Common myeloid progenitor, CD34-positive (primary cell): ENCODE measurements at regions not wholly inside any gene's neighbourhood (a gene's known extent, or its start where the extent isn't known, plus 50 kb on each side); places are given as distances from the start of the nearest gene placed in this dataset.

Source experiments
- CTCF ChIA-PET: fragments of 350-600 bp; sonication (Branson Sonifier 250); formaldehyde crosslinking; loops from one replicate; lab custom pipeline; 2021; ENCODE audit warnings: antibody characterized with exemption; lab: Charles Lee
- POLR2A ChIA-PET: fragments of 350-600 bp; sonication (Branson Sonifier 250); formaldehyde crosslinking; loops from one replicate; lab custom pipeline; 2021; ENCODE audit warnings: antibody characterized with exemption; lab: Charles Lee
- DNase-seq, 3 donors: peaks; one replicate each; pipeline versions ENCODE4 v3.0.0 to v3.0.0-alpha.2; 2013
- H3K27ac ChIP-seq, 2 experiments: 1 replicate in 1 of 2; 2 replicates in 1 of 2; pipeline ENCODE4 v1.7.0; 2013; ENCODE audit warnings: inconsistent platforms in 2 of 2, low read length in 2 of 2, mild to moderate bottlenecking in 2 of 2, low read depth in 1 of 2, moderate library complexity in 1 of 2; ENCODE audit not compliant: severe bottlenecking in 2 of 2, insufficient read depth in 1 of 2, poor library complexity in 1 of 2
- H3K27me3 ChIP-seq, 5 experiments: replicated peaks in 2 of 5; 1 replicate in 3 of 5; 2 replicates in 2 of 5; pipeline versions ENCODE4 v1.6.1 to v1.7.0; 2013; ENCODE audit warnings: low read length in 4 of 5, mild to moderate bottlenecking in 2 of 5, moderate library complexity in 2 of 5, inconsistent platforms in 1 of 5; ENCODE audit not compliant: insufficient read depth in 5 of 5, control insufficient read depth in 4 of 5
- H3K36me3 ChIP-seq, 4 experiments: 1 replicate in 2 of 4; 2 replicates in 2 of 4; pipeline versions ENCODE4 v1.6.1 to v1.7.0; 2013; ENCODE audit warnings: low read length in 3 of 4, control low read depth in 1 of 4, mild to moderate bottlenecking in 1 of 4; ENCODE audit not compliant: control insufficient read depth in 4 of 4, insufficient read depth in 4 of 4
- H3K4me1 ChIP-seq, 4 experiments: 1 replicate in 3 of 4; 2 replicates in 1 of 4; pipeline versions ENCODE4 v1.6.1 to v1.7.1; 2013; ENCODE audit warnings: low read length in 3 of 4, mild to moderate bottlenecking in 3 of 4, control low read depth in 1 of 4, inconsistent platforms in 1 of 4, moderate library complexity in 1 of 4; ENCODE audit not compliant: control insufficient read depth in 4 of 4, insufficient read depth in 4 of 4; ENCODE audit errors: control extremely low read depth in 1 of 4
- H3K4me3 ChIP-seq, 7 experiments: 1 replicate in 4 of 7; 2 replicates in 3 of 7; pipeline versions ENCODE4 v1.5.1 to v1.7.0; 2013; ENCODE audit warnings: mild to moderate bottlenecking in 7 of 7, low read length in 6 of 7, moderate library complexity in 6 of 7, inconsistent platforms in 2 of 7, low read depth in 2 of 7, control low read depth in 1 of 7; ENCODE audit not compliant: insufficient read depth in 4 of 7, control insufficient read depth in 1 of 7; ENCODE audit errors: extremely low read depth in 1 of 7
- H3K9me3 ChIP-seq, 5 experiments: 1 replicate in 4 of 5; 2 replicates in 1 of 5; pipeline versions ENCODE4 v1.6.1 to v1.7.1; 2013; ENCODE audit warnings: low read length in 4 of 5, mild to moderate bottlenecking in 2 of 5, inconsistent platforms in 1 of 5, low read depth in 1 of 5, moderate library complexity in 1 of 5; ENCODE audit not compliant: control insufficient read depth in 4 of 5, insufficient read depth in 2 of 5; ENCODE audit errors: control extremely low read depth in 1 of 5
- WGBS: methylation state at CpG from one replicate; pipeline ENCODE4 v1.1.5; 2013; ENCODE audit not compliant: insufficient coverage; 5-methylcytosine and 5-hydroxymethylcytosine counted together

DNA sequence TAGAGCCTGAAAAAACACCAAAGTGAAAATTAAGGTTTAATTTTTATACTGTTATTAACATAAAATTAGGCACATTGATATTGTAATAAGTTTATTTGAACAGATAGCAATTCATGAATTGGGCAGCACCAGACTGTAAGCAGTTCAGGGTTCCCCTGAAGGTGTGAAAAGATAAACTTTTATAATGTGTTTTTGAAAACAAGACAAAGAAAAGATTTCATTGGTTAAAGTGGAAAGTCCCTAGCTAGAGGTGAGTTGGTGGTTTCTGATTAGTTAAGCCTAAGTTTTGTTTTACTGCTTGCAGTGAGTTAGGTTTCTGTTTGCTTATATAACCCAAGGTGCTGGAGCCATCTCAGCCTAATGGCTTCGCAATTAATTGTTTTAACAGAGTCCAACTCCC lies 96.5 kb upstream of the RPS23 start:
- ChIA-PET CTCF (no interaction called here), POLR2A (no interaction called here)
- no peak for DNase-seq
- Histone ChIP-seq H3K4me3 (no peak overlapping the region), H3K9me3 (peaks cover 0 to 2% (median 0%) of the 10 kb centered on the region in 5 experiments), H3K27ac (no peak overlapping the region), H3K36me3 (no peaks in the 10 kb centered on the region), H3K27me3 (no peaks in the 10 kb centered on the region), H3K4me1 (no peaks in the 10 kb centered on the region)
- 100% methylated on average over 1 of the region's 1 CpG for WGBS

DNA sequence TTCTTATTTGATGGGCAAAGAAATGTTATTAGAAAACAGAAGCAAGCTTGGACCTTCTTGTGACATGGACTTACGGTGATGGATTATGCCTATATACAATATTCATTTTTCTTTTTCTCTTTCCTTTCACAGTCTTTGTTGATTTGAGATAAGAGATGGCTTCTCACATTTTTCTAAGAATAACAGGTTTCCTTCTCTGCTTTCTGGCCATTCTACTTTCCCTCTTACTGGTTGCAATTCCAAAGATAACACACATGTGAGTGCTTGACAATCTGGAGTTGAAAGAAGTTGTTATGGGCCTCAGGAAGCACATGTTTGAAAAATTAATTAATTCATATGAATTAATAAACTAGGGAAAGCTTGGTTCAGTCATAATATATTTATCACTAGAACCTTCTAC lies 89.8 kb upstream of the RPS23 start:
- POLR2A ChIA-PET, result interaction anchor here (1.0 kb wide), 1 partner anchor 1182 kb away, joined by 3 read pairs; no protein-coding TSS in a partner anchor
- peaks cover 0 to under 1% (median 0%) of the 10 kb centered on the region in 4 experiments for H3K4me1 ChIP-seq
- DNase-seq, result no peak
- H3K36me3 ChIP-seq, result no peaks in the 10 kb centered on the region
- no CpG with 5 or more reads among the region's 1 CpG for WGBS
- H3K9me3 ChIP-seq, result no peaks in the 10 kb centered on the region
- H3K27ac ChIP-seq, result no peak overlapping the region
- H3K4me3 ChIP-seq, result no peak overlapping the region
- H3K27me3 ChIP-seq, result no peaks in the 10 kb centered on the region
- CTCF ChIA-PET, result interaction anchor here (0.6 to 4.0 kb wide), 6 partner anchors 9 to 1195 kb away, joined by 3 to 23 read pairs (median 4); no protein-coding TSS in a partner anchor

DNA sequence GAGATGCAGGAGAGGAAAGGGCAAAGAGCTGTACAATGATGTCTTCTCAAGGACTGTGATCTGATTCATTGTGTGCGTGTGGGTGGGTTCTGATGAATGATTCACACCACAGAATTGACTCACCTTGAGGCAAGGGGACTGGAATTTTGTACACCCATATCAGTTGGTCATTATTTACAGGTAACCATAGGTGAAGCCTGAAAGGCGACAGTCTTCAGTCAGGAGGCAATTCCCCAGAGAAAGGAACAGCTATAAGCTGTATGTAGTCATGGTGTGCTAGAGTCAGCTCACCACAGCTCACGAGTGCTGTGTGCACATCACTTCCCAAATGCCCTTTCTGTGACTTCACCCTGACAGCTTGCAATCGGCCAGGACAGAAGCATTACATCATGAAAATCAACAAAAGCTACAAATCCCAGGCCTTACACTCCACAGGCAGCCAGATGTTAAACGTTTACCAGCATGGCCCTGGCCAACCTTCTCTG lies 87.6 kb upstream of the RPS23 start:
- no peak for DNase-seq
- Histone ChIP-seq H3K9me3 (no peaks in the 10 kb centered on the region), H3K4me3 (no peak overlapping the region), H3K36me3 (no peaks in the 10 kb centered on the region), H3K27me3 (no peaks in the 10 kb centered on the region), H3K27ac (no peak overlapping the region), H3K4me1 (peaks cover 0 to 11% (median 6%) of the 10 kb centered on the region in 4 experiments)
- ChIA-PET CTCF (interaction anchor here (1.0 to 4.0 kb wide), 4 partner anchors 14 to 1201 kb away, joined by 3 to 23 read pairs (median 6); no protein-coding TSS in a partner anchor), POLR2A (no interaction called here)
- WGBS, result 88% methylated on average over 4 of the region's 5 CpGs

DNA sequence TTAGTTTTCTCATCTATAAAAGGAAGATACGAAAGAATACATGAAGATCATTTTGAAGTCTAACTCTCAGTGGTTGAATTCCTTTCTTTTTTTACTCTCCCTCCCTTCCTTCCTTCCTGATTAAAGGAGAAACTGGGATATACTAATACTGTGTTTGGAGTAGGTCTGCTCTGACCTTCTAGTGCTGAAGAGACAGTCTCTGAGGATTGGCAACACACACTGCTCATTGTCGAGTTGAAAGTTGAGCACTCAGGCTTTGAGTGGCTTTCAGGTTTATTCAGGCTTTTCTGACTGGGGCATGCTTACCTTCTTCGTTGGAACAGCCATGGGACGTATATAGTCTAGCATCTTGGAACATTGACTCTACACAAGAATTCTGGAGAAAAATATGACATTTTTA lies 86.9 kb upstream of the RPS23 start:
- no peak for DNase-seq
- Histone ChIP-seq H3K9me3 (no peaks in the 10 kb centered on the region), H3K4me1 (peaks cover 0 to 11% (median 6%) of the 10 kb centered on the region in 4 experiments), H3K27me3 (no peaks in the 10 kb centered on the region), H3K36me3 (no peaks in the 10 kb centered on the region), H3K4me3 (no peak overlapping the region), H3K27ac (no peak overlapping the region)
- POLR2A ChIA-PET, result no interaction called here
- 91% methylated on average over 1 of the region's 4 CpGs for WGBS
- CTCF ChIA-PET, result interaction anchor here (0.7 to 2.5 kb wide), 6 partner anchors 14 to 1202 kb away, joined by 3 to 9 read pairs (median 3); no protein-coding TSS in a partner anchor

DNA sequence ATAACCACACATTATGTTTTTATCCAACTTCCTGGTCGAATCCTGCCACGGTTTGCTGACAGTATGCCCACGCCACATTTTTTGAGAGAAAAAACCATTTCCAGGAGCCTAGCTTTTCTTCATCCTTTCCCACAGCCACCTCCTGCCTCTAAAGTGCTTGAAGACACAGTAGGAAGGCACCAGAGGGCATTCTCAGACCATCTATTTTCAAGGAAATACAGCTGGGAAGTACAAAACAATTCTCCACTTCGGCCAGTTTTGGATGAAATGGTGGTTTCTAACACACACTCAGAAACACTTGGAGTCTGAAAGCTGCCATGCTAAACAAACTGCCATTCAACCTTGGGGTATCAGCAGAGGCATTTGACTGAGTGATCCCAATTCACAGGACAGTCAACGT lies 86.3 kb upstream of the RPS23 start:
- Histone ChIP-seq H3K9me3 (no peaks in the 10 kb centered on the region), H3K4me1 (peaks cover 0 to 11% (median 6%) of the 10 kb centered on the region in 4 experiments), H3K27me3 (no peaks in the 10 kb centered on the region), H3K4me3 (no peak overlapping the region), H3K27ac (no peak overlapping the region), H3K36me3 (no peaks in the 10 kb centered on the region)
- POLR2A ChIA-PET, result no interaction called here
- 59% methylated on average over 3 of the region's 5 CpGs for WGBS
- DNase-seq, result peak; percentile 23 to 46 (median 43)
- CTCF ChIA-PET, result interaction anchor here (0.7 to 2.5 kb wide), 5 partner anchors 13 to 1200 kb away, joined by 3 to 9 read pairs (median 3); no protein-coding TSS in a partner anchor

DNA sequence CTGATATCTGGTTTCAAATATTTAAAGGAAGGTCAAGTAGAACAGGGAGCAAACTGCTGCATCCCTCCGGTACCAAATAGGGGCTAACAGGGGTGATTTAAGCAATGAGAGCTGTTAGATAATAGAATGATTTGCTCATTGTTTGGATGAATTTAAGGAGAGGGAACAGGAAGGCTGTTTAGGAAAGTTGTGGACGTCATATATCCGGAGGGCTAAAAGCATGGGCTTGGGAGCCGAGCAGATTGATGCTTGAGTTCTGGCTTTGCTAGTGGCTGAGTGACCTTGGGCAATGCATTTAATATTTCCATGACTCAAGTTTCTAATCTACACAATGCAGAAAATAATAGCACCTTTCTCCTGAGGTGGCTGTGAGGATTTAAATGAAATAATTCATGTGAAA lies 85.4 kb upstream of the RPS23 start:
- H3K4me1 ChIP-seq, result peaks cover 0 to 11% (median 6%) of the 10 kb centered on the region in 4 experiments
- 97% methylated on average over 3 of the region's 4 CpGs for WGBS
- H3K9me3 ChIP-seq, result no peaks in the 10 kb centered on the region
- no peaks in the 10 kb centered on the region for H3K36me3 ChIP-seq
- no peak for DNase-seq
- ChIA-PET POLR2A (no interaction called here), CTCF (interaction anchor here (0.9 to 3.0 kb wide), 3 partner anchors 12 to 1110 kb away, joined by 3 to 21 read pairs (median 3); no protein-coding TSS in a partner anchor)
- no peak overlapping the region for H3K27ac ChIP-seq
- no peak overlapping the region for H3K4me3 ChIP-seq
- H3K27me3 ChIP-seq, result no peaks in the 10 kb centered on the region

DNA sequence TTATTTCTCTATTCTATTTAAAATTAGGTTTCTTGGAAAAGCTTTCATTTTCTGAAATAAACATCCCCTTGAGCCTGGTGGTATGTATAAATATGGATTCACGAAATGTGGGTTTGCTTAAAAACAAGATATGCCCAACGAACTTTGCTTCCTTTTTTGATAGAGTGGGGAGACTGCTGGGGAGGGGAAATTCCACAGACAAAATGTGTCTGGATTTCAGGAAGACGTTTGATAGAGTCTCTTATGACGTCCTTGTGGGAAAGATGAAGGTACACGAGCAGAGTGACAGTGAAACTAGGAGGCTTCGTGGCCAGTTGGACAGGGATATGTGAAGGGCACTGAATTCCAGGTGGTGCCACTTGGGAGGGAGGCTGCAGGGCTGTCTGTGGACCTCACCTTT lies 84.5 kb upstream of the RPS23 start:
- POLR2A ChIA-PET, result no interaction called here
- CTCF ChIA-PET, result interaction anchor here (0.9 to 3.0 kb wide), 3 partner anchors 11 to 1201 kb away, joined by 3 to 21 read pairs (median 3); no protein-coding TSS in a partner anchor
- 21% methylated on average over 5 of the region's 6 CpGs for WGBS
- DNase-seq, result peak in 2 of 3 donors; percentile 10 to 28
- H3K4me1 ChIP-seq, result peaks cover 0 to 12% (median 8%) of the 10 kb centered on the region in 4 experiments
- no peak overlapping the region for H3K27ac ChIP-seq
- H3K9me3 ChIP-seq, result no peaks in the 10 kb centered on the region
- no peaks in the 10 kb centered on the region for H3K36me3 ChIP-seq
- no peaks in the 10 kb centered on the region for H3K27me3 ChIP-seq
- H3K4me3 ChIP-seq, result peak overlapping the region in 1 of 7 experiments; percentile 6
